KMS-11 (cell line): ENCODE measurements at regions not wholly inside any gene's neighbourhood (a gene's known extent, or its start where the extent isn't known, plus 50 kb on each side); places are given as distances from the start of the nearest gene placed in this dataset.

Experiments used
- H2AFZ ChIP-seq: fragments of 200-600 bp; sonication (generic); 2 replicates; pipeline ENCODE4 v1.6.1; 2016; ENCODE audit warnings: antibody characterized with exemption, mixed run types, low read depth
- H3K27ac ChIP-seq: fragments of 200-600 bp; sonication (generic); 2 replicates; pipeline ENCODE4 v1.6.1; 2016; ENCODE audit warnings: mild to moderate bottlenecking, mixed run types
- H3K27me3 ChIP-seq: fragments of 200-600 bp; sonication (generic); 2 replicates; pipeline ENCODE4 v1.6.1; 2017; ENCODE audit warnings: mild to moderate bottlenecking, low read depth, mixed run types, moderate library complexity; ENCODE audit not compliant: insufficient read depth
- H3K36me3 ChIP-seq: fragments of 200-600 bp; sonication (generic); 2 replicates; pipeline ENCODE4 v1.6.1; 2017; ENCODE audit warnings: mild to moderate bottlenecking, mixed run types; ENCODE audit not compliant: insufficient read depth
- H3K4me1 ChIP-seq: fragments of 200-600 bp; sonication (generic); 2 replicates; pipeline ENCODE4 v1.6.1; 2016; ENCODE audit warnings: mild to moderate bottlenecking, low read depth, mixed run types; ENCODE audit not compliant: poor library complexity, severe bottlenecking
- H3K4me2 ChIP-seq: fragments of 200-600 bp; sonication (generic); 2 replicates; pipeline ENCODE4 v1.7.0; 2016; ENCODE audit warnings: mild to moderate bottlenecking, mixed run types
- H3K4me3 ChIP-seq: fragments of 200-600 bp; sonication (generic); IDR thresholded peaks from 2 replicates; pipeline ENCODE4 v1.6.1; 2017; ENCODE audit warnings: low read depth, low read length, mixed read lengths; ENCODE audit not compliant: insufficient read depth
- H3K79me2 ChIP-seq: fragments of 200-600 bp; sonication (generic); 2 replicates; pipeline ENCODE4 v1.6.1; 2016; ENCODE audit warnings: low read depth, mixed run types; ENCODE audit not compliant: insufficient read depth
- H3K9ac ChIP-seq: fragments of 200-600 bp; sonication (generic); 2 replicates; pipeline ENCODE4 v1.6.1; 2016; ENCODE audit warnings: mild to moderate bottlenecking, mixed run types
- H4K20me1 ChIP-seq: fragments of 200-600 bp; sonication (generic); 2 replicates; pipeline ENCODE4 v1.6.1; 2016; ENCODE audit warnings: mild to moderate bottlenecking, mixed run types; ENCODE audit not compliant: insufficient read depth
- CTCF ChIP-seq: fragments of 200-600 bp; sonication (generic); conservative IDR thresholded peaks from 2 replicates; pipeline ENCODE4 v1.6.1; 2017; ENCODE audit warnings: low read depth, mild to moderate bottlenecking, antibody characterized with exemption, low read length, moderate library complexity, mixed read lengths

- no peak overlapping the region for H3K27ac ChIP-seq
- no peaks in the 10 kb centered on the region for H4K20me1 ChIP-seq
- no peaks in the 10 kb centered on the region for H3K27me3 ChIP-seq
- H2AFZ ChIP-seq: no peak overlapping the region; the same call in 1 of the 2 replicates
- H3K36me3 ChIP-seq: no peaks in the 10 kb centered on the region
- H3K4me1 ChIP-seq: no peaks in the 10 kb centered on the region
- no peak overlapping the region for H3K4me3 ChIP-seq
- no peak overlapping the region for H3K9ac ChIP-seq
- H3K79me2 ChIP-seq: no peaks in the 10 kb centered on the region
- H3K4me2 ChIP-seq: no peak overlapping the region
- no peak for TF ChIP-seq CTCF
Observed at GRCh38 chr16:8109510-8110369, 480.6 kb downstream of the TMEM114 start.

GRCh38 chr16:8108991-8109509 is 481.3 kb downstream of the TMEM114 start:
- H3K9ac ChIP-seq: no peak overlapping the region
- H3K36me3 ChIP-seq: no peaks in the 10 kb centered on the region
- no peaks in the 10 kb centered on the region for H3K27me3 ChIP-seq
- no peaks in the 10 kb centered on the region for H3K4me1 ChIP-seq
- no peaks in the 10 kb centered on the region for H4K20me1 ChIP-seq
- H2AFZ ChIP-seq: peak overlapping the region; percentile 14; the same call in 1 of the 2 replicates
- no peak for TF ChIP-seq CTCF
- no peak overlapping the region for H3K27ac ChIP-seq
- H3K79me2 ChIP-seq: no peaks in the 10 kb centered on the region
- H3K4me3 ChIP-seq: no peak overlapping the region
- no peak overlapping the region for H3K4me2 ChIP-seq

DNA sequence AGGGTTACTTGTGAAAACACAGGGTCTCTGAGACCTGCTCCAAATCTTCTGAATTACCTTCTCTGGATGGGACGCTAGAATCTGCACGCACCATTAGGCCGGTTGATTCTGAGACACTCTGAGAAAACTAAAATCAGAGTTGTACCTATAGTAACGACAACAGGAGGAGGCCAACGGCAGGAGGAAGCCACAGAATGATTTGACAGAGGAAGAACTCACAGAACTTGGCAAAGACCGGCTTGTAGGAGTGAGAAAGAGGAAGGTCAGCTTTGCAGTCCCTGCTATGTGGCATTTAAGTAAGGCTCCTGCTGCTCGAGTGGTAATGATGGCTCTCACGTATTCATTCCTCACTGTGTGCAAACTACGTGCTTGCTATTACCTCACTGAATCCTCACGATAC is 483.0 kb downstream of the TMEM114 start:
- H4K20me1 ChIP-seq: no peaks in the 10 kb centered on the region
- H3K27ac ChIP-seq: no peak overlapping the region
- H3K27me3 ChIP-seq: no peaks in the 10 kb centered on the region
- H2AFZ ChIP-seq: no peak overlapping the region
- H3K4me1 ChIP-seq: no peaks in the 10 kb centered on the region
- no peaks in the 10 kb centered on the region for H3K79me2 ChIP-seq
- TF ChIP-seq CTCF: no peak
- H3K36me3 ChIP-seq: no peaks in the 10 kb centered on the region
- no peak overlapping the region for H3K9ac ChIP-seq
- H3K4me3 ChIP-seq: no peak overlapping the region
- no peak overlapping the region for H3K4me2 ChIP-seq

- no peak overlapping the region for H3K9ac ChIP-seq
- H3K79me2 ChIP-seq: no peaks in the 10 kb centered on the region
- no peaks in the 10 kb centered on the region for H3K27me3 ChIP-seq
- no peak overlapping the region for H3K4me2 ChIP-seq
- H2AFZ ChIP-seq: no peak overlapping the region
- no peaks in the 10 kb centered on the region for H3K4me1 ChIP-seq
- no peak for TF ChIP-seq CTCF
- H4K20me1 ChIP-seq: no peaks in the 10 kb centered on the region
- H3K4me3 ChIP-seq: no peak overlapping the region
- H3K36me3 ChIP-seq: no peaks in the 10 kb centered on the region
- H3K27ac ChIP-seq: no peak overlapping the region
Observed at GRCh38 chr16:8103649-8104289, 486.5 kb downstream of the TMEM114 start.
